GM13976 (cell line): ENCODE measurements at regions not wholly inside any gene's neighbourhood (a gene's known extent, or its start where the extent isn't known, plus 50 kb on each side); places are given as distances from the start of the nearest gene placed in this dataset.
A peak's percentile ranks its signal among the peaks of the same experiment; 100 is the strongest.

Experiments
- DNase-seq: peaks from one replicate; pipeline ENCODE4 v3.0.0; 2012; ENCODE audit warnings: low spot score
- CTCF ChIP-seq: IDR thresholded peaks from 2 replicates; pipeline ENCODE4 v1.5.1; 2012; ENCODE audit warnings: borderline replicate concordance, mild to moderate bottlenecking; ENCODE audit not compliant: insufficient read depth; ENCODE audit errors: extremely low read depth, missing control alignments, control extremely low read depth
- in situ Hi-C: fragments of 300-500 bp; cut with MboI; formaldehyde crosslinking; loops from one replicate; pipeline ENCODE4 v1.12.0; 2022; ENCODE audit warnings: low sequenced_read_pairs, mixed read lengths, inconsistent platforms; ENCODE audit not compliant: unreplicated experiment

- in situ Hi-C loops, result loop anchor here (25.0 kb wide), 1 partner anchor 609 kb away; the partner anchor contains the start of gene PAX1
- TF ChIP-seq CTCF, result no peak
- no peak for DNase-seq
Measured at GRCh38 chr20:22321191-22321590, 263.2 kb downstream of the FOXA2 start.

- in situ Hi-C loops, result loop anchor here (25.0 kb wide), 1 partner anchor 608 kb away; the partner anchor contains the start of gene PAX1
- TF ChIP-seq CTCF, result no peak
- no peak for DNase-seq
Measured at GRCh38 chr20:22320245-22320915, 264.0 kb downstream of the FOXA2 start.

GRCh38 chr20:22315771-22316170 lies 268.6 kb downstream of the FOXA2 start:
- DNase-seq, result no peak
- no peak for TF ChIP-seq CTCF
- in situ Hi-C loops, result loop anchor here (25.0 kb wide), 1 partner anchor 603 kb away; the partner anchor contains the start of gene PAX1

- no peak for TF ChIP-seq CTCF
- in situ Hi-C loops, result loop anchor here (25.0 kb wide), 1 partner anchor 603 kb away; the partner anchor contains the start of gene PAX1
- no peak for DNase-seq
Measured at GRCh38 chr20:22315073-22315472, 269.3 kb downstream of the FOXA2 start.

- peak; percentile 18 for DNase-seq
- peak; percentile 25 for TF ChIP-seq CTCF
- in situ Hi-C loops, result loop anchor here (25.0 kb wide), 1 partner anchor 601 kb away; the partner anchor contains the start of gene PAX1
Measured at GRCh38 chr20:22312744-22313346, 271.5 kb downstream of the FOXA2 start.

GRCh38 chr20:22308934-22309333 lies 275.4 kb downstream of the FOXA2 start:
- in situ Hi-C loops, result loop anchor here (25.0 kb wide), 1 partner anchor 597 kb away; the partner anchor contains the start of gene PAX1
- TF ChIP-seq CTCF, result no peak
- DNase-seq, result no peak
